OCI-LY1 (cell line): ENCODE measurements at regions not wholly inside any gene's neighbourhood (a gene's known extent, or its start where the extent isn't known, plus 50 kb on each side); places are given as distances from the start of the nearest gene placed in this dataset.

ENCODE experiments used
- H2AFZ ChIP-seq: fragments of 200-600 bp; sonication (generic), shearing (Covaris generic); 2 replicates; pipeline ENCODE4 v1.6.0; 2014; ENCODE audit warnings: antibody characterized with exemption, mild to moderate bottlenecking, low read length
- H3F3A ChIP-seq: fragments of 200-600 bp; sonication (generic), shearing (Covaris generic); 2 replicates; pipeline ENCODE4 v1.6.0; 2014; ENCODE audit warnings: mild to moderate bottlenecking, antibody characterized with exemption, low read length, moderate library complexity; ENCODE audit not compliant: insufficient read depth
- H3K27ac ChIP-seq: fragments of 200-600 bp; sonication (generic); 2 replicates; pipeline ENCODE4 v1.5.1; 2014; ENCODE audit warnings: low read length, mixed run types, mild to moderate bottlenecking, low read depth; ENCODE audit not compliant: poor library complexity, severe bottlenecking
- H3K27me3 ChIP-seq: fragments of 200-600 bp; sonication (generic); 2 replicates; pipeline ENCODE4 v1.6.0; 2014; ENCODE audit warnings: antibody characterized with exemption, mild to moderate bottlenecking, low read length, moderate library complexity; ENCODE audit not compliant: insufficient read depth
- H3K36me3 ChIP-seq: fragments of 200-600 bp; sonication (generic); 2 replicates; pipeline ENCODE4 v1.6.1; 2014; ENCODE audit warnings: mild to moderate bottlenecking, antibody characterized with exemption, low read length, moderate library complexity, mixed read lengths; ENCODE audit not compliant: insufficient read depth
- H3K4me1 ChIP-seq: fragments of 200-600 bp; sonication (generic); 2 replicates; pipeline ENCODE4 v1.5.1; 2014; ENCODE audit warnings: mild to moderate bottlenecking, low read length, moderate library complexity; ENCODE audit not compliant: insufficient read depth, severe bottlenecking
- H3K4me2 ChIP-seq: fragments of 200-600 bp; sonication (generic), shearing (Covaris generic); 2 replicates; pipeline ENCODE4 v1.6.1; 2014; ENCODE audit warnings: low read length
- H3K4me3 ChIP-seq: fragments of 200-600 bp; sonication (generic); 2 replicates; pipeline ENCODE4 v1.5.1; 2014; ENCODE audit warnings: low read length, low read depth, mild to moderate bottlenecking, mixed read lengths; ENCODE audit not compliant: poor library complexity, severe bottlenecking
- H3K79me2 ChIP-seq: fragments of 200-600 bp; shearing (Covaris generic); 2 replicates; pipeline ENCODE4 v1.6.1; 2016; ENCODE audit warnings: mixed run types, low read length, mixed read lengths; ENCODE audit not compliant: insufficient read depth
- H3K9ac ChIP-seq: fragments of 200-600 bp; sonication (generic), shearing (Covaris generic); 2 replicates; pipeline ENCODE4 v1.6.1; 2014; ENCODE audit warnings: mild to moderate bottlenecking, low read length, mixed read lengths
- H3K9me2 ChIP-seq: fragments of 200-600 bp; sonication (generic), shearing (Covaris generic); 2 replicates; pipeline ENCODE4 v1.6.1; 2014; ENCODE audit warnings: low read depth, mild to moderate bottlenecking, low read length, mixed read lengths
- H3K9me3 ChIP-seq: fragments of 200-600 bp; shearing (Covaris generic); 2 replicates; pipeline ENCODE4 v1.6.1; 2014; ENCODE audit warnings: low read length, mixed read lengths
- H4K20me1 ChIP-seq: fragments of 200-600 bp; sonication (generic), shearing (Covaris generic); 2 replicates; pipeline ENCODE4 v1.6.0; 2016; ENCODE audit warnings: mild to moderate bottlenecking, low read length; ENCODE audit not compliant: insufficient read depth
- CTCF ChIP-seq: fragments of 200-600 bp; sonication (generic), shearing (Covaris generic); IDR thresholded peaks from 2 replicates; pipeline ENCODE4 v1.5.1; 2017; ENCODE audit warnings: mild to moderate bottlenecking, antibody characterized with exemption, low read length, moderate library complexity, mixed read lengths
- EZH2 ChIP-seq: fragments of 200-600 bp; sonication (generic), shearing (Covaris generic); IDR thresholded peaks from 2 replicates; pipeline ENCODE4 v1.8.0; 2017; ENCODE audit warnings: borderline replicate concordance, mixed run types, mild to moderate bottlenecking, antibody characterized with exemption, low read length, moderate library complexity, mixed read lengths

DNA sequence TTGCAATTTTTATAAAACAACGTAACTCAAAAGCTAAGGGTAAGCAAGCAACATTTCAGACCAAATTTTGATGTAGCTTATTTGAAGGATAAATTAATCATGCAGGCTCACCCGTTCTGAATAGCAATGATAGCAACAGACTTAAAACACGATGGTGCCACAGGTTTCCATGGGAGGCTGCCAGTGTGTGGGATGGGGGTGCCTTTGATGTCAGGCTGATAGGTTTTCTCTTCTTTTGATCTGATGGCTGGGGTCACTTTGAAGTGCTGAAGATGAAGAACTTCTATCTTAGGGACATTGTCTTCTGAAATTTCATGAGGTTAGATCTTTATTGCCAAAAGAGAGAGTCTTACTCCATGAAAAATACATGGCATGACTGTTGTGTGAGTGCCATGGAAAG is 206.8 kb downstream of the LPIN1 start:
- H3F3A ChIP-seq, result no peaks in the 10 kb centered on the region
- peaks cover 38% of the 10 kb centered on the region for H3K4me1 ChIP-seq
- no peaks in the 10 kb centered on the region for H3K27me3 ChIP-seq
- no peaks in the 10 kb centered on the region for H3K9me2 ChIP-seq
- H3K4me3 ChIP-seq, result no peak overlapping the region
- no peak overlapping the region for H3K4me2 ChIP-seq
- no peaks in the 10 kb centered on the region for H3K9me3 ChIP-seq
- no peak overlapping the region for H3K9ac ChIP-seq
- no peak overlapping the region for H2AFZ ChIP-seq
- H4K20me1 ChIP-seq, result no peaks in the 10 kb centered on the region
- H3K27ac ChIP-seq, result no peak overlapping the region
- H3K79me2 ChIP-seq, result no peaks in the 10 kb centered on the region
- H3K36me3 ChIP-seq, result peaks cover 3% of the 10 kb centered on the region
- no peak for TF ChIP-seq EZH2
- TF ChIP-seq CTCF, result no peak

- Histone ChIP-seq H2AFZ (no peak overlapping the region), H3K27ac (no peak overlapping the region), H3K79me2 (no peaks in the 10 kb centered on the region), H3K4me1 (peaks cover 31% of the 10 kb centered on the region), H3K36me3 (peaks cover 11% of the 10 kb centered on the region), H3K4me3 (no peak overlapping the region), H3K4me2 (no peak overlapping the region), H3K9ac (no peak overlapping the region), H3F3A (no peaks in the 10 kb centered on the region), H4K20me1 (no peaks in the 10 kb centered on the region), H3K9me3 (no peaks in the 10 kb centered on the region), H3K27me3 (no peaks in the 10 kb centered on the region), H3K9me2 (no peaks in the 10 kb centered on the region)
- TF ChIP-seq CTCF, result no peak
- TF ChIP-seq EZH2, result no peak
Observed at GRCh38 chr2:11955314-11955713, 208.9 kb downstream of the LPIN1 start.

DNA sequence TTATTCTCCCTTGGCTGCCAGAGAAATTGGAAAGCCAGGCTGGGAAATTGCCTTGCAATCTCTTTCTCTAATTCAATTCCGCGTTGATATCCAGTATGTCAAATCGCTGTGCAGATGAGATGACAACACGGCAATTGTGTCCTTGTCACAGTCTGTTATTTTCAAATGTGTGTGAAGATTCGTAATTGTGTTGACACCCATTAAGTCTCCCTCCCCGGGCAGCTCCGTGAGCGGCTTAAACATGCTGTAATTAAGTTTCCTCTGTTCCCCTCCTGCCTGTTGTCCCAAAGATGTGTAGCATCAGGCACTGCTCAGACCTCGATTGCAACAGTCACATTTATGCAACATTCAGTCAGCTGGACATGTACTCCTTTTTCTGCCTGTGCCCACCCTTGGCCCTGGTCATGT is 209.5 kb downstream of the LPIN1 start:
- no peak for TF ChIP-seq EZH2
- no peak for TF ChIP-seq CTCF
- no peaks in the 10 kb centered on the region for H3K9me2 ChIP-seq

More for the DNA sequence above, 209.5 kb downstream of the LPIN1 start:
- H3F3A ChIP-seq, result no peaks in the 10 kb centered on the region
- H4K20me1 ChIP-seq, result no peaks in the 10 kb centered on the region
- no peak overlapping the region for H3K4me3 ChIP-seq
- H3K79me2 ChIP-seq, result no peaks in the 10 kb centered on the region
- H3K9ac ChIP-seq, result no peak overlapping the region
- H3K36me3 ChIP-seq, result peaks cover 11% of the 10 kb centered on the region
- no peaks in the 10 kb centered on the region for H3K9me3 ChIP-seq
- no peak overlapping the region for H3K4me2 ChIP-seq
- H3K27ac ChIP-seq, result no peak overlapping the region
- peaks cover 25% of the 10 kb centered on the region for H3K4me1 ChIP-seq
- H2AFZ ChIP-seq, result no peak overlapping the region
- H3K27me3 ChIP-seq, result no peaks in the 10 kb centered on the region
